ENCODE measurements at regions not wholly inside any gene's neighbourhood (a gene's known extent, or its start where the extent isn't known, plus 50 kb on each side); places are given as distances from the start of the nearest gene placed in this dataset.
A peak's percentile ranks its signal among the peaks of the same experiment; 100 is the strongest.
"Not testable (repeated sequence)": the region's sequence is repeated elsewhere in the genome, so short reads cannot be mapped to it uniquely, and the experiment has no call there.

DNA sequence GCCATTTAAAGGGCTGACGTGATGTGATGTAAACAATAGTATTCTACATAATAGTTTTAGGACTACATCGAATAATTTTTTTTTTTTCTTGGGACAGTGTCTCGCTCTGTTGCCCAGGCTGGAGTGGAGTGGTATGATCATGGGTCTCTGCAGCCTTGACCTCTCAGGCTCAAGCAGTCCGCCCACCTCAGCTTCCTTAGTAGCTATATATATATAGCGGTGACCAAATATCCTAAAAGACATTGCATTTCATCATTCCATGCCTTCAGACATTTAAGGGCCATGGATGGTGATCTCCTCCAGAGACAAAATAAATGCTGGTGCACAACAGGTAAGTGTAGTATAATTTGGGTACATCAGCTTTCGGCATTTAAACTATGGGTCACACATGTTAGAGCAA lies 245.4 kb upstream of the NOTCH2NLA start:
- H3K9me3 ChIP-seq (replicated peaks; ENCODE audit: control insufficient read depth, insufficient read depth, low read depth, low read length); intact Hi-C loops (cut with micrococcal nuclease); H2AFZ ChIP-seq (ENCODE audit: low read depth, low read length); in situ Hi-C loops (cut with MboI); H3K9me1 ChIP-seq (ENCODE audit: control insufficient read depth, insufficient read depth, low read length); H3K27me3 ChIP-seq (ENCODE audit: control insufficient read depth in 2 of 2, insufficient read depth in 2 of 2, low read length in 2 of 2); H3K27ac ChIP-seq (ENCODE audit: extremely low read depth, low read depth, low read length); H3K4me3 ChIP-seq; FAIRE-seq; H3K4me2 ChIP-seq (ENCODE audit: insufficient read depth, low read length); ATAC-seq; BruUV-seq (replicated peaks); H4K20me1 ChIP-seq (replicated peaks; ENCODE audit: control insufficient read depth, insufficient read depth, low read length); H3K9ac ChIP-seq (ENCODE audit: insufficient read depth in 1 of 2, low read depth in 2 of 2, low read length in 2 of 2); POLR2A ChIA-PET; DNase-seq (ENCODE audit: extremely low read depth in 1 of 4, low spot score in 3 of 4); H3K4me1 ChIP-seq (replicated peaks in 1 of 2; ENCODE audit: control insufficient read depth in 2 of 2, insufficient read depth in 2 of 2, low read length in 2 of 2); CTCF ChIA-PET (ENCODE audit: low intra/inter-chr PET ratio); H3K36me3 ChIP-seq (ENCODE audit: control insufficient read depth, insufficient read depth, low read length); H3K79me2 ChIP-seq (ENCODE audit: control insufficient read depth, insufficient read depth, low read length): not testable (repeated sequence)
- 63% methylated on average over 6 of the region's 6 CpGs for WGBS (ENCODE audit: insufficient coverage, low coverage, missing lambda C conversion rate)

GRCh38 chr1:146472192-146472861 lies 243.5 kb upstream of the NOTCH2NLA start:
- H3K27me3 ChIP-seq (ENCODE audit: control insufficient read depth in 2 of 2, insufficient read depth in 2 of 2, low read length in 2 of 2); H3K79me2 ChIP-seq (ENCODE audit: control insufficient read depth, insufficient read depth, low read length); intact Hi-C loops (cut with micrococcal nuclease); H3K36me3 ChIP-seq (ENCODE audit: control insufficient read depth, insufficient read depth, low read length); H3K9me3 ChIP-seq (replicated peaks; ENCODE audit: control insufficient read depth, insufficient read depth, low read depth, low read length); BruUV-seq (replicated peaks); in situ Hi-C loops (cut with MboI); POLR2A ChIA-PET; H3K4me1 ChIP-seq (replicated peaks in 1 of 2; ENCODE audit: control insufficient read depth in 2 of 2, insufficient read depth in 2 of 2, low read length in 2 of 2); FAIRE-seq; H4K20me1 ChIP-seq (replicated peaks; ENCODE audit: control insufficient read depth, insufficient read depth, low read length); CTCF ChIA-PET (ENCODE audit: low intra/inter-chr PET ratio); H3K27ac ChIP-seq (ENCODE audit: extremely low read depth, low read depth, low read length); H3K9me1 ChIP-seq (ENCODE audit: control insufficient read depth, insufficient read depth, low read length); TF ChIP-seq ATF1 (CRISPR knock-in tag; IDR thresholded peaks at IDR 0.05): not testable (repeated sequence)
- Histone ChIP-seq H2AFZ (ENCODE audit: low read depth, low read length) (peak overlapping the region; percentile 72), H3K4me3 (peak overlapping the region; percentile 31), H3K4me2 (ENCODE audit: insufficient read depth, low read length) (peak overlapping the region; percentile 60), H3K9ac (ENCODE audit: insufficient read depth in 1 of 2, low read depth in 2 of 2, low read length in 2 of 2) (peak overlapping the region in 1 of 2 experiments; percentile 26; a peak in 1 of 4 replicates)
- DNase-seq (ENCODE audit: extremely low read depth in 1 of 4, low spot score in 3 of 4) (peak in 1 of 4 experiments; percentile 71), ATAC-seq (peak; percentile 100)
- WGBS (ENCODE audit: insufficient coverage, low coverage, missing lambda C conversion rate) = 3% methylated on average over 28 of the region's 42 CpGs
- TF ChIP-seq NRF1 (conservative IDR thresholded peaks at IDR 0.05 in 1 of 2, IDR thresholded peaks at IDR 0.05 in 1 of 2) (peak; percentile 95 to 96), RAD21 (CRISPR knock-in tag; conservative IDR thresholded peaks at IDR 0.05 in 1 of 2, IDR thresholded peaks at IDR 0.05 in 1 of 2) (peak in 1 of 2 experiments; percentile 41; a peak in 3 of 4 replicates), RBFOX2 (IDR thresholded peaks at IDR 0.05; ENCODE audit: low read depth, low read length) (peak; percentile 36; the same call in 1 of the 2 replicates), ATF1 (tag; IDR thresholded peaks at IDR 0.05) (0 out of 2 replicates have a peak, but pooled peaks have one; percentile 27)
- TF ChIP-seq, protein P1, sequence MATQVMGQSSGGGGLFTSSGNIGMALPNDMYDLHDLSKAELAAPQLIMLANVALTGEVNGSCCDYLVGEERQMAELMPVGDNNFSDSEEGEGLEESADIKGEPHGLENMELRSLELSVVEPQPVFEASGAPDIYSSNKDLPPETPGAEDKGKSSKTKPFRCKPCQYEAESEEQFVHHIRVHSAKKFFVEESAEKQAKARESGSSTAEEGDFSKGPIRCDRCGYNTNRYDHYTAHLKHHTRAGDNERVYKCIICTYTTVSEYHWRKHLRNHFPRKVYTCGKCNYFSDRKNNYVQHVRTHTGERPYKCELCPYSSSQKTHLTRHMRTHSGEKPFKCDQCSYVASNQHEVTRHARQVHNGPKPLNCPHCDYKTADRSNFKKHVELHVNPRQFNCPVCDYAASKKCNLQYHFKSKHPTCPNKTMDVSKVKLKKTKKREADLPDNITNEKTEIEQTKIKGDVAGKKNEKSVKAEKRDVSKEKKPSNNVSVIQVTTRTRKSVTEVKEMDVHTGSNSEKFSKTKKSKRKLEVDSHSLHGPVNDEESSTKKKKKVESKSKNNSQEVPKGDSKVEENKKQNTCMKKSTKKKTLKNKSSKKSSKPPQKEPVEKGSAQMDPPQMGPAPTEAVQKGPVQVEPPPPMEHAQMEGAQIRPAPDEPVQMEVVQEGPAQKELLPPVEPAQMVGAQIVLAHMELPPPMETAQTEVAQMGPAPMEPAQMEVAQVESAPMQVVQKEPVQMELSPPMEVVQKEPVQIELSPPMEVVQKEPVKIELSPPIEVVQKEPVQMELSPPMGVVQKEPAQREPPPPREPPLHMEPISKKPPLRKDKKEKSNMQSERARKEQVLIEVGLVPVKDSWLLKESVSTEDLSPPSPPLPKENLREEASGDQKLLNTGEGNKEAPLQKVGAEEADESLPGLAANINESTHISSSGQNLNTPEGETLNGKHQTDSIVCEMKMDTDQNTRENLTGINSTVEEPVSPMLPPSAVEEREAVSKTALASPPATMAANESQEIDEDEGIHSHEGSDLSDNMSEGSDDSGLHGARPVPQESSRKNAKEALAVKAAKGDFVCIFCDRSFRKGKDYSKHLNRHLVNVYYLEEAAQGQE (IDR thresholded peaks at IDR 0.05; ENCODE audit: borderline replicate concordance) = peak; percentile 7; the same call in 1 of the 2 replicates
- TF ChIP-seq, protein P1 (CRISPR knock-in tag; IDR thresholded peaks at IDR 0.05; ENCODE audit: low read depth) = not testable (repeated sequence)

All from K562 (cell line).